Lower leg skin (tissue), 3 donors: ENCODE measurements at regions not wholly inside any gene's neighbourhood (a gene's known extent, or its start where the extent isn't known, plus 50 kb on each side); places are given as distances from the start of the nearest gene placed in this dataset.

Experiments used
- POLR2A ChIP-seq, 2 donors: fragments of 450-650 bp; IDR thresholded peaks; one replicate each; pipeline ENCODE4 v1.6.1; 2016 to 2017; ENCODE audit warnings: antibody characterized with exemption in 2 of 2, mild to moderate bottlenecking in 1 of 2, moderate library complexity in 1 of 2
- TF ChIP-seq, protein P1 (sequence below), 3 donors: fragments of 450-650 bp; IDR thresholded peaks; one replicate each; pipeline ENCODE4 v1.5.1; 2016; ENCODE audit warnings: antibody characterized with exemption in 3 of 3, mild to moderate bottlenecking in 3 of 3, moderate library complexity in 2 of 3

DNA sequence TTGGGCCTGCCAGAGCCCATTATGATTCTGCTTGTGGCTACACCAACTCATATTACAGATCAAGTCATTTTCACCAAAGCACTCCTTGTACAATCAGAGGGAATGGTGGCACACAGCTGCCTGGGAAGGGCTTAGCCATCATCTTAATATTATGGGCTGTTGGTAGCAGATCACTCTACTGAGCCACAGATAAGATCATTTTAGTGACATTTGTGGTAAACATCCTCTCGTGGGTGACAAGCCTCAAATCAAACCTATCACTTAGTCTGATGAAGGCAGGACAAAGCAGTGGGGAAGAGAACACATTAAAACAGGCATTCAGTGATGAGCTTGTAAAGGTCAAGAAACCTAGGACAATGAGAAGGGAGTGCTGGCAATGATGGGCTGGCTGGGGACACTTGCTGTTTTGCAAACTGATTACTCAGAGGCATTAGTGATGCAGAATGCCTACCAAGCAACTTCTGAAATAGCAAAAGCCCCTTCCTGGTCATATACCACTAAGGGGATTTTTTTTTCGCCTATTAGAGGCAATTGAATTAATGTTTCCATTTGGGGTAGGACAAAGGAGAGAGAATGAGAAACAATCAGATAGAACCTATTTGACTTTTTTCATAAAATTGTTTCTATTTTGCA, 137.5 kb upstream of the WDR11 start:
- TF ChIP-seq, protein P1, sequence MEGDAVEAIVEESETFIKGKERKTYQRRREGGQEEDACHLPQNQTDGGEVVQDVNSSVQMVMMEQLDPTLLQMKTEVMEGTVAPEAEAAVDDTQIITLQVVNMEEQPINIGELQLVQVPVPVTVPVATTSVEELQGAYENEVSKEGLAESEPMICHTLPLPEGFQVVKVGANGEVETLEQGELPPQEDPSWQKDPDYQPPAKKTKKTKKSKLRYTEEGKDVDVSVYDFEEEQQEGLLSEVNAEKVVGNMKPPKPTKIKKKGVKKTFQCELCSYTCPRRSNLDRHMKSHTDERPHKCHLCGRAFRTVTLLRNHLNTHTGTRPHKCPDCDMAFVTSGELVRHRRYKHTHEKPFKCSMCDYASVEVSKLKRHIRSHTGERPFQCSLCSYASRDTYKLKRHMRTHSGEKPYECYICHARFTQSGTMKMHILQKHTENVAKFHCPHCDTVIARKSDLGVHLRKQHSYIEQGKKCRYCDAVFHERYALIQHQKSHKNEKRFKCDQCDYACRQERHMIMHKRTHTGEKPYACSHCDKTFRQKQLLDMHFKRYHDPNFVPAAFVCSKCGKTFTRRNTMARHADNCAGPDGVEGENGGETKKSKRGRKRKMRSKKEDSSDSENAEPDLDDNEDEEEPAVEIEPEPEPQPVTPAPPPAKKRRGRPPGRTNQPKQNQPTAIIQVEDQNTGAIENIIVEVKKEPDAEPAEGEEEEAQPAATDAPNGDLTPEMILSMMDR (IDR thresholded peaks at IDR 0.05), result no peak
- no peak for TF ChIP-seq POLR2A (IDR thresholded peaks at IDR 0.05)
